ENCODE measurements at regions not wholly inside any gene's neighbourhood (a gene's known extent, or its start where the extent isn't known, plus 50 kb on each side); places are given as distances from the start of the nearest gene placed in this dataset.
"Not testable (repeated sequence)": the region's sequence is repeated elsewhere in the genome, so short reads cannot be mapped to it uniquely, and the experiment has no call there.

DNA sequence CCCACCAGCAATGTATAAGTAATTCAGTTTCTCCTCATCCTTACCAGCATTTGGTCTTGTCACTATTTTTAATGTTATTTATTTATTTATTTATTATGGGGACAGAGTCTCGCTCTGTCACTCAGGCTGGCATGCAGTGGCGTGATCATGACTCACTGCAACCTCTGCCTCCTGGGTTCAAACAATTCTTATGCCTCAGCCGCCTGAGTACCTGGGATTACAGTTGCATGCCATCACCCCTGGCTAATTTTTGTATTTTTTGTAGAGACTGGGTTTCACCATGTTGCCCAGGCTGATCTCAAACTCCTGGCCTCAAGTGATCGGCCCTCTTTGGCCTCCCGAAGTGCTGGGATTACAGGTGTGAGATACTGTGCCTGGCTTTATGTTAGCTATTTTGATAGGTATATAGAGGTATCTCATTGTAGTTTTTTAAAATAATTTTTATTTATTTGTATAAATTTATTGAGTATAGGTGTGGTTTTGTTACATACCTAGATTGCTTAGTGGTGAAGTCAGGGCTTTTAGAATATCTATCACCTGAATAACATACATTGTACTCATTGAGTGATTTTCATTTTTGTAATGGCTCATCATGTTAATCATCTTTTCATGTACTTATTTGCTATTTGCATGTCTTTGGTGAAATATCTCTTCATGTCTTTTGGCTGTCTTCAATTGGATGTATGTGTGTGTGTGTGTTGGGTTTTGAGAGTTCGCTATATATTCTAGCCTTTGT is 53.3 kb downstream of the TANC2 start:
- Mint-ChIP-seq H3K27ac (no peak overlapping the region), H3K9me3 (ENCODE audit: low read depth) (peaks cover 12% of the 10 kb centered on the region), H3K4me1 (ENCODE audit: low read depth) (no peaks in the 10 kb centered on the region), H3K27me3 (no peaks in the 10 kb centered on the region), H3K36me3 (ENCODE audit: insufficient read depth) (no peaks in the 10 kb centered on the region), H3K4me3 (ENCODE audit: low read depth) (no peak overlapping the region)
- TF ChIP-seq, protein P1, sequence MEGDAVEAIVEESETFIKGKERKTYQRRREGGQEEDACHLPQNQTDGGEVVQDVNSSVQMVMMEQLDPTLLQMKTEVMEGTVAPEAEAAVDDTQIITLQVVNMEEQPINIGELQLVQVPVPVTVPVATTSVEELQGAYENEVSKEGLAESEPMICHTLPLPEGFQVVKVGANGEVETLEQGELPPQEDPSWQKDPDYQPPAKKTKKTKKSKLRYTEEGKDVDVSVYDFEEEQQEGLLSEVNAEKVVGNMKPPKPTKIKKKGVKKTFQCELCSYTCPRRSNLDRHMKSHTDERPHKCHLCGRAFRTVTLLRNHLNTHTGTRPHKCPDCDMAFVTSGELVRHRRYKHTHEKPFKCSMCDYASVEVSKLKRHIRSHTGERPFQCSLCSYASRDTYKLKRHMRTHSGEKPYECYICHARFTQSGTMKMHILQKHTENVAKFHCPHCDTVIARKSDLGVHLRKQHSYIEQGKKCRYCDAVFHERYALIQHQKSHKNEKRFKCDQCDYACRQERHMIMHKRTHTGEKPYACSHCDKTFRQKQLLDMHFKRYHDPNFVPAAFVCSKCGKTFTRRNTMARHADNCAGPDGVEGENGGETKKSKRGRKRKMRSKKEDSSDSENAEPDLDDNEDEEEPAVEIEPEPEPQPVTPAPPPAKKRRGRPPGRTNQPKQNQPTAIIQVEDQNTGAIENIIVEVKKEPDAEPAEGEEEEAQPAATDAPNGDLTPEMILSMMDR (IDR thresholded peaks at IDR 0.05; ENCODE audit: unreplicated experiment), result no peak
- no peak for DNase-seq (ENCODE audit: low spot score, unreplicated experiment)

GRCh38 chr17:63022567-63022966 is 56.5 kb downstream of the TANC2 start:
- H3K9me3 Mint-ChIP-seq (ENCODE audit: low read depth), result peaks cover 9% of the 10 kb centered on the region
- DNase-seq (ENCODE audit: low spot score, unreplicated experiment), result no peak
- TF ChIP-seq, protein P1 (IDR thresholded peaks at IDR 0.05; ENCODE audit: unreplicated experiment), result no peak
- no peaks in the 10 kb centered on the region for H3K36me3 Mint-ChIP-seq (ENCODE audit: insufficient read depth)
- no peak overlapping the region for H3K27ac Mint-ChIP-seq
- no peaks in the 10 kb centered on the region for H3K4me1 Mint-ChIP-seq (ENCODE audit: low read depth)
- no peaks in the 10 kb centered on the region for H3K27me3 Mint-ChIP-seq
- H3K4me3 Mint-ChIP-seq (ENCODE audit: low read depth), result no peak overlapping the region

DNA sequence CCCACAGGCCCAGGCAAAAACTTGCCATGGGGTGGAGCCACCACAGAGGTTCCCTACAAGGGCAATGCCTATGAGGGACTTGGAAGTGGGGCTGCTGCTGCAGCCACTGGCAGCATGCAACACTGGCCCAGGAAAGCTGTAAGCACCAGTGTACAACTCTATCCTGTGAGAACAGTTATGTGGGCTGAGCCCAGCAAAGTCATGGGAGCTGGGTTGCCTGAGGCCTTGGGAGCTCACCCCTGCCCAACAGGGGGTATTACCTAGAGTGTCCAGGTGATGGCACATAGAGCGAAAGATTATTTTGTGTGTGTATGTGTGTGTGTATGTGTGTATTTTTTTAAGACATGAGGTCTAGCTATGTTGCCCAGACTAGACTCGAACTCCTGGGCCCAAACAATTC is 57.0 kb downstream of the TANC2 start:
- Mint-ChIP-seq H3K27me3 (no peaks in the 10 kb centered on the region), H3K36me3 (ENCODE audit: insufficient read depth) (no peaks in the 10 kb centered on the region), H3K4me1 (ENCODE audit: low read depth) (no peaks in the 10 kb centered on the region), H3K4me3 (ENCODE audit: low read depth) (no peak overlapping the region), H3K9me3 (ENCODE audit: low read depth) (peaks cover 9% of the 10 kb centered on the region), H3K27ac (no peak overlapping the region)
- TF ChIP-seq, protein P1 (IDR thresholded peaks at IDR 0.05; ENCODE audit: unreplicated experiment), result no peak
- DNase-seq (ENCODE audit: low spot score, unreplicated experiment), result no peak

- no peak for DNase-seq (ENCODE audit: low spot score, unreplicated experiment)
- Mint-ChIP-seq H3K9me3 (ENCODE audit: low read depth) (peaks cover 9% of the 10 kb centered on the region), H3K36me3 (ENCODE audit: insufficient read depth) (no peaks in the 10 kb centered on the region), H3K4me3 (ENCODE audit: low read depth) (no peak overlapping the region), H3K27me3 (no peaks in the 10 kb centered on the region), H3K4me1 (ENCODE audit: low read depth) (no peaks in the 10 kb centered on the region), H3K27ac (no peak overlapping the region)
- TF ChIP-seq, protein P1 (IDR thresholded peaks at IDR 0.05; ENCODE audit: unreplicated experiment), result no peak
These were observed 58.2 kb downstream of the TANC2 start for GRCh38 chr17:63024201-63024600.

GRCh38 chr17:63024716-63025115 is 58.7 kb downstream of the TANC2 start:
- Mint-ChIP-seq H3K27ac (no peak overlapping the region), H3K36me3 (ENCODE audit: insufficient read depth) (no peaks in the 10 kb centered on the region), H3K9me3 (ENCODE audit: low read depth) (peaks cover 9% of the 10 kb centered on the region), H3K4me1 (ENCODE audit: low read depth) (no peaks in the 10 kb centered on the region), H3K4me3 (ENCODE audit: low read depth) (no peak overlapping the region), H3K27me3 (no peaks in the 10 kb centered on the region)
- TF ChIP-seq, protein P1 (IDR thresholded peaks at IDR 0.05; ENCODE audit: unreplicated experiment), result no peak
- no peak for DNase-seq (ENCODE audit: low spot score, unreplicated experiment)

DNA sequence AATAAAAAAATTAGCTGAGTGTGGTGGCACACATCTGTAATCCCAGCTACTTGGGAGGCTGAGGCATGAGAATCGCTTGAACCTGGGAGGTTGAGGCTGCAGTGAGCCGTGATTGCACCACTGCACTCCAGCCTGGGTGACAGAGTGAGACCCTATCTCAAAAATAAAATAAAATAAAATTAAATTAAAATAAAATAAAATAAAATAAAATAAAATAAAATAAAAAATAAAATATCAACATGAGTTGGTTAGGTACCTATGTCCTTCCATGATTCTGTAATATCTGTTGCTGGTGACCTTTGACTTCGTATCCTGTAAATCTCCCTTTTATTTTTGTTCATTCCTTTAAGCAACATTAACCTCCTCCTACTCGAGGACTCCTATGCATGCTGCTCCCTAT is 59.6 kb downstream of the TANC2 start:
- H3K27ac Mint-ChIP-seq; H3K27me3 Mint-ChIP-seq; H3K4me3 Mint-ChIP-seq (ENCODE audit: low read depth); H3K4me1 Mint-ChIP-seq (ENCODE audit: low read depth); H3K36me3 Mint-ChIP-seq (ENCODE audit: insufficient read depth); H3K9me3 Mint-ChIP-seq (ENCODE audit: low read depth); DNase-seq (ENCODE audit: low spot score, unreplicated experiment): not testable (repeated sequence)
